CD1c-positive myeloid dendritic cell (primary cell): ENCODE measurements at regions not wholly inside any gene's neighbourhood (a gene's known extent, or its start where the extent isn't known, plus 50 kb on each side); places are given as distances from the start of the nearest gene placed in this dataset.

Source experiments
- DNase-seq: peaks from one replicate; pipeline ENCODE4 v3.0.0-alpha.2; 2016; ENCODE audit errors: extremely low spot score

- no peak for DNase-seq
These were observed 202.3 kb upstream of the LPP start for GRCh38 chr3:187951452-187952190.

GRCh38 chr3:187952849-187953248, 201.1 kb upstream of the LPP start:
- no peak for DNase-seq

GRCh38 chr3:187954516-187954872, 199.5 kb upstream of the LPP start:
- peak; percentile 58 for DNase-seq

- peak; percentile 57 for DNase-seq
These were observed 198.9 kb upstream of the LPP start for GRCh38 chr3:187954873-187955586.

GRCh38 chr3:187955587-187955952, 198.4 kb upstream of the LPP start:
- DNase-seq = no peak

GRCh38 chr3:187957165-187957581, 196.8 kb upstream of the LPP start:
- DNase-seq = no peak

GRCh38 chr3:187957582-187957981, 196.4 kb upstream of the LPP start:
- no peak for DNase-seq

GRCh38 chr3:187958432-187959003, 195.4 kb upstream of the LPP start:
- DNase-seq = peak; percentile 46

- no peak for DNase-seq
These were observed 193.1 kb upstream of the LPP start for GRCh38 chr3:187960820-187961219.

GRCh38 chr3:187961366-187961765, 192.6 kb upstream of the LPP start:
- no peak for DNase-seq

- no peak for DNase-seq
These were observed 190.8 kb upstream of the LPP start for GRCh38 chr3:187963003-187963676.

GRCh38 chr3:187963677-187964385, 190.1 kb upstream of the LPP start:
- peak; percentile 53 for DNase-seq

- no peak for DNase-seq
These were observed 189.2 kb upstream of the LPP start for GRCh38 chr3:187964760-187965159.

- DNase-seq = peak; percentile 70
These were observed 187.9 kb upstream of the LPP start for GRCh38 chr3:187966096-187966495.

- DNase-seq = no peak
These were observed 187.1 kb upstream of the LPP start for GRCh38 chr3:187966636-187967406.

- DNase-seq = no peak
These were observed 186.0 kb upstream of the LPP start for GRCh38 chr3:187967993-187968392.

GRCh38 chr3:187968883-187969580, 184.9 kb upstream of the LPP start:
- DNase-seq = peak; percentile 77

GRCh38 chr3:187969581-187969950, 184.4 kb upstream of the LPP start:
- no peak for DNase-seq

GRCh38 chr3:187970106-187970505, 183.9 kb upstream of the LPP start:
- no peak for DNase-seq

- DNase-seq = no peak
These were observed 182.3 kb upstream of the LPP start for GRCh38 chr3:187971629-187972028.

- no peak for DNase-seq
These were observed 181.5 kb upstream of the LPP start for GRCh38 chr3:187972454-187972853.
